DMS53 treated with DMSO at 0.1 percent for 48 hours (cell line): ENCODE measurements at regions not wholly inside any gene's neighbourhood (a gene's known extent, or its start where the extent isn't known, plus 50 kb on each side); places are given as distances from the start of the nearest gene placed in this dataset.

Experiments
- DNase-seq: peaks from one replicate; lab custom pipeline; 2025; ENCODE audit not compliant: unreplicated experiment; lab: John Stamatoyannopoulos, UW

DNA sequence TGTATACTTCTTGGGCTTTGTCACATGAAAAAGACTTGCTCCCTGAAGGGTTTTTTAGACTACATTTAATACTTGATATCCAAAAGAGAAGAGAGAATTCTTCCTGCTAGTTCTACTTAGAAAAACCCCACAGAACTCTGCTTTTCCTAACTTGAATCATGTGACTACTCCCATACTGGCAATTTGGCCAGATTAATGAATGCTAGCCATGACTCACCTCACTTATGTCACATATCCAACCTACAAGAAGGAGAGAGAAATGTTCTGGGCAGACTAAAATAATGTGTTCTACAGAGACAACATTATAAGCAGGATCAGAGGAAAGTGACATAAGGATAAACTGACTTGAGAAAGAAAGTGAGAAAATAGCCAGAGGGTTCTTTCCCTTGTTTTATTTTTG is 249.3 kb upstream of the GULP1 start:
- no peak for DNase-seq

GRCh38 chr2:188045016-188045415 is 246.7 kb upstream of the GULP1 start:
- no peak for DNase-seq

DNA sequence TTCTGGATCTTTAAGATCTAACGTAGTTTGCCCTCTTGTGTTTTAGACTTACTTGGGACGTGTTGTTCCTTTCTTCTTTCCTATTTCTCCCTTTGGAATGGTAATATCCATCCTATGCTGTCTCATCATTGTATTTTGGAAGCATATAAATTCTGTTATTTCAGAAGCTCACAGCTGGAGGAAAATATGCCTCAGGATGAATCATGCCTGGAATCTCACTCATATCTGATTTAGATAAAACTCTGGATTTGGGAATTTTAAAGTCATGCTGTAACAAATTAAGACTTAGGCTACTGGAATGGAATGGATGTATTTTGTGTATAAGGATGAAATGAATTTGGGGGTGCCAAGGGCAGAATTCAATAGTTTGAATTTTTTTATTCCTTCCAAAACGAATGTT is 245.2 kb upstream of the GULP1 start:
- no peak for DNase-seq

DNA sequence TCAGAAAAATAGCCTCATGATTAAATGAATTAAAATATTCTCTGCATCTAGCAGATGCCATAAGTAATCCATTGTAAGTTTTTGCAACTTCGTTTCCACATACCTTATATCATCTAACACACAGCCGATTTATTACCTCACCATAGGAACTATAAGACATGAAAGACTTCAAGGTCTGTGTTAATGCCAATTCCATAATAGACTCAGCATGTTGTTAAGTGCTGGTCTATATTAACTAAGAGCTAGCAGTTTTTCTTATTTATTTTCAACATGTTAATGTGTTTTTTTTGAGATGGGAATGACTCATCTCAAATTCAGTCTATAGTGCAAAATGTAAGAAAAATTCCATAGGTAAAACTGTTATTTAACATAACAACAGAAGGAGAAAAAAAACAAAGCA is 243.9 kb upstream of the GULP1 start:
- DNase-seq, result no peak

DNA sequence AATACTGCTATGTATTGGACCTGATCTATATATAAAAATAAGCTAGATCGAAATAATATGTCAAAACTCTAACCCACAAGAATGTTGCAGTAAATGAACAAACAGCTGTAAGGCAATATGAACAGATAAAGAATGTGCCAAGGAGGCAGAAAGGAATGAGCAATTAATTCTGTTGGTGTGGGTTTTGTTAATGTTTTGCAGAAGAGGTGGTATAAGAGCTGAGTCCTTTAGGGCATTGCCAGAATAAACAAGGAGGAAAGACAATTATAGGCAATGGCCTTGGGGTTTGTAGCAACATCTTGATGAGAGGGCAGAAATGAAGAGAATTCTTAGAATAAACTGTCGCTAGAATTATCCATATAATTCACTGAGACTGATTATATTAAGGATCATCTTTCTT is 240.9 kb upstream of the GULP1 start:
- no peak for DNase-seq

GRCh38 chr2:188051706-188052105 is 240.0 kb upstream of the GULP1 start:
- DNase-seq, result no peak

DNA sequence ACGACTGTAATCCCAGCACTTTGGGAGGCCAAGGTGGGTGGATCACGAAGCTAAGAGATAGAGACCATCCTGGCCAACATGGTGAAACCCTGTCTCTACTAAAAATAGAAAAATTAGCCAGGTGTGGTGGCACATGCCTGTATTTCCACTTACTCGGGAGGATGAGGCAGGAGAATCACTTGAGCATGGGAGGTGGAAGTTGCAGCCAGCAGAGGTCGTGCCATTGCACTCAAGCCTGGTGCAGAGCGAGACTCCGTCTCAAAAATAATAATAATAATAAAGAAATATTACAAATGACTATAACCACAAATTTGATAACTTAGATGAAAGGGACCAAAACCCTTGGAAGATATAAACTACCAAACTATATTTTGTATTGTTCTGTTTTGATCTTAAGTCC is 226.3 kb upstream of the GULP1 start:
- no peak for DNase-seq

GRCh38 chr2:188068093-188068492 is 223.6 kb upstream of the GULP1 start:
- DNase-seq, result peak; percentile 10

DNA sequence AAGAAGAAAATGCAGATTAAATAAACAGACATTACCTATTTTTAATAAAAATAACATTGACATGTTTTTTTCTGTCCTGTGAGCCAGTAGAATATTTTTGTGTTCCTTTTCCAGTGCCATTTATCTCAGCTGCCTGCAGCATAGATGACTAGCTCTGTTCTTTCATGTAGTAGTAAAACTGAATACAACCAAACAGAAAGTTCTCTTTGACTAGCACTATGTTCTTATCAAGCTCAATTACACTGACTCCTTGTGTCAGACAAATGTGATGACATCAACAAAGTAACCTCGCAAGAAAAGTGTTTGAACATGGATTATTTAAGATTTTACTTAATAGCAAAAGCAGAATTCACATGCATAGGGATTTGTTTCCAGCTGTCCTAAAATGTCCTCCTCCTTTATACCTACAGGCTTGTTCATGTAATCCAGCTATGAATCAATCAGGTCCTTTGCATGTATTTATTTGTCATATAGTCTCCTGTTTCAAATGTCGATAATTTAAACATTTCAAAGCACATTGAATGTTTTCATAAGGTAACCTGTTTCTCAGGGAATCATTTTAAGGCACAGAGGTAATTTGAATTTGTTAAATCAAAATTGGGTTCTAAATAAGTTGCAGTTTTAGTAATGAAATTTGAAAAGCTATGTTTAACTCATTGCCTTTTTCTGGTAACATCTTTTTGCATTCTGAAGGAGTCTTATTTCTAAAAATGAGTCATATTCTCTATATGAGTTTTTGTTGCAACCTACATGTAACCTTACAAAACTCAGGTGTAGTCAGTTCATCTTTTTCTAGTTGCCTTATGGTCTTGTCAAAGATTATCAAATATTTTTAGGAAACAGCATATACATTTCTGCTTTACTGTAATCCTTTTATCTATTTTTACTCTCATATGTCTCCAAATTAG is 215.3 kb upstream of the GULP1 start:
- no peak for DNase-seq

- DNase-seq, result no peak
These were observed 213.9 kb upstream of the GULP1 start for GRCh38 chr2:188077757-188078156.

DNA sequence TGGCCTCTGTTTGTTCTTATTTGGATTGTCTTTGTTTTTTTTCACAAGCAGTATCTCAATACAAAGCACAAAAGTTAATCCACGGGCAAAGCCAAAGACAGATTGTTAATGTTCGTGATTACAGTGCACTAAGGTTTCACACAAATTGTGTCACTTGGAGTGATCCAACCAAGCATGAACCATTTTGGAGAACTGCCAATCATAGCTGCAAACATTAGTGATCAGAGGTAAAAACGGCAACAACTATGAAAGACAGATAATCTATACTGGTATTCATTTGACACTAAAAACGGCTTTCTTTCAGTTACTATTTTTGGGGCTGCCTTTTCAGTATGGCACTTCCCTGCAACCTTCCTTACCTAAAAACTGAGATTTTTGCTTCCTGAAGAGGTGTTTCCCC is 213.1 kb upstream of the GULP1 start:
- no peak for DNase-seq

- no peak for DNase-seq
These were observed 212.5 kb upstream of the GULP1 start for GRCh38 chr2:188079196-188079595.

DNA sequence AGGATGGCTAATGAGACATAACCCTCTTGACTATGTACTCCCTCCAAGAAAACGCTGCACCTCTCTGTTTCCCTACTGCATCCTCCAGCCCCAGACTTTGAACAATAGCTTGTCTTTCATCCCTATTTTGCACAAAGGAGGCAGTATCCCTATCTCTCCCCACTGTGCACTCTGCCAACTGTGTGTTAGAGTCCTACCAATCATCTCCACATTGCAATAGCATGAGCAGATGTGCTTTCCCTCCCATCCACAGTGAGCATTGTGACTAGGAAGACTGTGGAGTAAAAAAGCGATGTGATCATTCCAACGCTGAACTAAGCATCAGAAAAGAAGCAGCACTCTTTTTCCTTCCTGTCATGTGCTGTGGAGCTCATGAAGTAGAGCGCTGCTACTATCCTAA is 206.3 kb upstream of the GULP1 start:
- DNase-seq, result no peak

- DNase-seq, result no peak
These were observed 201.8 kb upstream of the GULP1 start for GRCh38 chr2:188089901-188090300.

DNA sequence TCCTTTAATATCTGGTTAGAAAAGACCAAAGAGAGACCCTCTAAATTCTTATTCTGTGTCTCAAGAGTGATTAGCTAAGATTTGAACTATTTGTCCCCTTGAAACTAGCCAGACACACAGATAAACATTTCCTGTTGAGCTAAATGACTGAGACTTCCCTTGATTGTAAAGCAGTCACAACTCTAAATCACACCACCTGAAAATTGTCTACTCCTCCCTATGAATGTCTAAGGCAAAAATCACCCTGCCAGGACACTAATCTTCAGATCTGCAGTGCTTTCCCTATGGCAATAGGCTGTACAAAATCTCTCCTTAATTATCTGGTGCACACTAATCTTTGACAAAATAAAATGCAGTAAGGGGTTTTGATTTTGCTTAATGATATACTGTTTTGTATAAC is 200.5 kb upstream of the GULP1 start:
- DNase-seq, result no peak

GRCh38 chr2:188092734-188093133 is 198.9 kb upstream of the GULP1 start:
- DNase-seq, result no peak

DNA sequence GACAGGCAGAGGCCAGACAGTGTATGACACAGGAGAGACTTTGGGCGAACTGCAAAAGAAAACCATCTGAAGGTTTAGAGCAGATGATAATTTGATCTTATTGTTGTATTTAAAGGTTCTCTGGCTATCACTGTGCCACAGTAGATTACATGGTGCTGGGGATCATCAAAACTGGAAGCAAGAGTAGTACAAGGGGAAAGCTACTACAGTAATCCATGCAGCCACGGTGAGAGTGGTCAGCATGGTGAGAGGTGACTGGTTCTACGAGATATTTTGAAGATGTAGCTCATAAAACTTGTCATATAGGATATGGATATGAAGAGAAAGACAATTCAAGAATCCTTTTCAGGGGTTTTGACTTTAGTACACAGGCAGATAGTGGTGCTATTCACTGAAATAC is 194.8 kb upstream of the GULP1 start:
- DNase-seq, result no peak

- DNase-seq, result no peak
These were observed 188.8 kb upstream of the GULP1 start for GRCh38 chr2:188102881-188103280.

DNA sequence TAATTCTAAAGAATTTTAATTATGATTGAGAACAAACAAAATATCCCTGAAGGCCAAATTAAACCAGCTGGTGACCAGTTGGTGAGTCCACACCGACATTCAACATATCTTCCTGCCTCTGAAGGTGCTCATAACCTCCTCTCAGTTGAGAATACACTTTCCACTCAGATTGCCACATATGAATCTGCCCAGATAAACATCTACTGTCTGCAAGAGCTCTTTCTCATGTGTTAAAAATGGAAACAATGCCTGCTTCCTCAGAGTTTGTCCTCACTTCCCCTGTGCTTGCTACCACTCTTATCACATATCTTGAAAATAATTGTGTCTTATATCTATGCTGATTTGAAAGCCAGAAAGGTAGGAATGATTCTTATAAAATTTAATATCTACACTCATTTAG is 177.7 kb upstream of the GULP1 start:
- no peak for DNase-seq

DNA sequence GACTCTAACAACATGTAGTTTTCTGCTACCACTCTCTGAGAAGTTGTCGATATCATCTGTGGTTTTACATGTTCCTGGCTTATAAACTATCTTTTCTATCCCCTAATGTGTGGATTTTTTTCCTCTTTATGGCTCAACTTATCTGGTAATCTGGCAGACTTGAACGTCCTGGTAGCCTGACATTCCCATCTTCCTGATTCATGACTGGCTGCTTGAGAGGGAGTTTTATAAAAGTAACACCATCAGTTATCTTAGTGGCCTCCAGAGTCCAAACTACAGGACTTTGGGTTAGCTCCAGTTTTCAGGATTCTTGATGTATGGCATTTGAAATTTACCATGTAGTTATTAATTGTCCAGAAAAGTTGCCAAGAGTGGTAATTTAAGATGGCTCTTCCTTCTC is 174.0 kb upstream of the GULP1 start:
- no peak for DNase-seq

GRCh38 chr2:188118431-188118830 is 173.2 kb upstream of the GULP1 start:
- no peak for DNase-seq

- DNase-seq, result no peak
These were observed 172.4 kb upstream of the GULP1 start for GRCh38 chr2:188119112-188119838.
